ENCODE measurements at regions not wholly inside any gene's neighbourhood (a gene's known extent, or its start where the extent isn't known, plus 50 kb on each side); places are given as distances from the start of the nearest gene placed in this dataset.

DNA sequence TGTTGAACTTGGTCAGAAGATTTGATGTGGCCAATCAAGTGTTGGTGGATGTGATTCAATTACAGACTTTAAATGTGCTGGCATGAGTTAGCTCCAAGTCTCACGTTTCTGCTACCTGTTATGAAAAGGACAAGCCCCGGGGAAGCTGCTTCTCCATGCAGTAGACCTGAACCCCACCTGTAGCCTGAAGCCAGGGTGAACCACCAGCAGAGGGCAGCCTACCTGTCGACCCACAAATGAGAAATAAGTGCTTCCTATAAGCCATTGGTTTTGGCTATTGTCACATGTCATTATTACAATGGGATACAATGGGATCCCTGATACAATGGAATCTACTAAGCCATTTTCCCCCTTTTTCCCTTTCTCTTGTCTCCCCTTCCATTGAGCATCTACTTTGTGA lies 230.2 kb downstream of the PRDM2 start:
- H3K36me3 Mint-ChIP-seq (ENCODE audit: low read depth) = no peaks in the 10 kb centered on the region
- TF ChIP-seq CTCF (conservative IDR thresholded peaks at IDR 0.05) = peak; percentile 33
- no peaks in the 10 kb centered on the region for H3K9me3 Mint-ChIP-seq
- no peak for DNase-seq (ENCODE audit: low read depth, low spot score)
- peaks cover 4% of the 10 kb centered on the region for H3K4me1 Mint-ChIP-seq
- no peak overlapping the region for H3K27ac Mint-ChIP-seq (ENCODE audit: unreplicated experiment)
- no peak overlapping the region for H3K4me3 Mint-ChIP-seq
- H3K27me3 Mint-ChIP-seq (ENCODE audit: low read depth) = peaks cover 58% of the 10 kb centered on the region

DNA sequence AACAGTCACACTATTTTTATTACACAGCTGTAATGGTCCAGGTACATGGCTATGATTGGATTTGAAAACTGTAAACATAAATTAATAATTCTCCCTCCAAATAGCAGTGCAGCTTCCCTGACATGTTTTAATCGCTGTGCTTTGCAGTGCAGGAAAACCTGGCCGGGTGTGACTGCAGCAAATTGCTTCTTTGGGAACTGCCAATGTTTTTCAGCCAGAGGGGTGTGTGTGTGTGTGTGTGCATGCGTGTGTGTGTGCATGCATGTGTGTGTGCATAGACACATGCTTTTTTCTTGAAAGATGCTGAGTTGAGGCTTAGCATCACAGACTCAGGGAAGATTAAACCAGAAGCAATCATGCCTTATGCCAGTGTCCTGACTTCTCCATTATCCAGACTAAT lies 231.2 kb downstream of the PRDM2 start:
- H3K4me3 Mint-ChIP-seq = no peak overlapping the region
- H3K27me3 Mint-ChIP-seq (ENCODE audit: low read depth) = peaks cover 48% of the 10 kb centered on the region
- H3K27ac Mint-ChIP-seq (ENCODE audit: unreplicated experiment) = no peak overlapping the region
- no peaks in the 10 kb centered on the region for H3K36me3 Mint-ChIP-seq (ENCODE audit: low read depth)
- no peak for DNase-seq (ENCODE audit: low read depth, low spot score)
- TF ChIP-seq CTCF (conservative IDR thresholded peaks at IDR 0.05) = no peak
- H3K4me1 Mint-ChIP-seq = peaks cover 4% of the 10 kb centered on the region
- no peaks in the 10 kb centered on the region for H3K9me3 Mint-ChIP-seq

GRCh38 chr1:13935336-13935735 lies 235.3 kb downstream of the PRDM2 start:
- Mint-ChIP-seq H3K4me1 (no peaks in the 10 kb centered on the region), H3K9me3 (no peaks in the 10 kb centered on the region), H3K27me3 (ENCODE audit: low read depth) (peaks cover 19% of the 10 kb centered on the region), H3K36me3 (ENCODE audit: low read depth) (no peaks in the 10 kb centered on the region), H3K4me3 (no peak overlapping the region), H3K27ac (ENCODE audit: unreplicated experiment) (no peak overlapping the region)
- DNase-seq (ENCODE audit: low read depth, low spot score) = no peak
- TF ChIP-seq CTCF (conservative IDR thresholded peaks at IDR 0.05) = no peak

DNA sequence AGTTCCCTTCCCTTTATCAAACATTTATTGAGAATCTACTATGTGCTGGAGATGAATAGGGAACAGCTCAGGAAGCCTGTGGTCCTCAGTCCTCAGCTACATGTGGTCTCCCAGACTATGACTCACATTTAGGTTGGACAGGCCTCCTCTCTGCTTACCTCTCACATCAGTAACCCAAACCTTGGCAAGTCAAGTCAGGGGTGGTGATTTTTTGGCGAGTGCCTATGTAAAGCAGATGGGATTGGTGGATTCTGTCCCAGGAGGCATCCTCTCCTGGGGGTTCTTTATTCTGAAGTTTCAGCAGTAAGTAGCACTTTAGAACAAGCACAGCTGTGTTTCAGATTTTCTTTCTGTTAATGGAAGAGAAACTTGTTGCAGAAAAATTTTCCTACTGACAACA lies 241.3 kb downstream of the PRDM2 start:
- Mint-ChIP-seq H3K9me3 (peaks cover 6% of the 10 kb centered on the region), H3K27ac (ENCODE audit: unreplicated experiment) (no peak overlapping the region), H3K4me3 (no peak overlapping the region), H3K27me3 (ENCODE audit: low read depth) (peaks cover 20% of the 10 kb centered on the region), H3K4me1 (no peaks in the 10 kb centered on the region), H3K36me3 (ENCODE audit: low read depth) (no peaks in the 10 kb centered on the region)
- TF ChIP-seq CTCF (conservative IDR thresholded peaks at IDR 0.05) = no peak
- DNase-seq (ENCODE audit: low read depth, low spot score) = no peak

GRCh38 chr1:13943055-13943454 lies 243.1 kb downstream of the PRDM2 start:
- Mint-ChIP-seq H3K36me3 (ENCODE audit: low read depth) (no peaks in the 10 kb centered on the region), H3K27me3 (ENCODE audit: low read depth) (peaks cover 23% of the 10 kb centered on the region), H3K4me1 (no peaks in the 10 kb centered on the region), H3K4me3 (no peak overlapping the region), H3K27ac (ENCODE audit: unreplicated experiment) (no peak overlapping the region), H3K9me3 (peaks cover 6% of the 10 kb centered on the region)
- no peak for DNase-seq (ENCODE audit: low read depth, low spot score)
- TF ChIP-seq CTCF (conservative IDR thresholded peaks at IDR 0.05) = no peak

- peaks cover 6% of the 10 kb centered on the region for H3K9me3 Mint-ChIP-seq
- no peaks in the 10 kb centered on the region for H3K4me1 Mint-ChIP-seq
- no peak overlapping the region for H3K27ac Mint-ChIP-seq (ENCODE audit: unreplicated experiment)
- TF ChIP-seq CTCF (conservative IDR thresholded peaks at IDR 0.05) = no peak
- H3K4me3 Mint-ChIP-seq = no peak overlapping the region
- peaks cover 23% of the 10 kb centered on the region for H3K27me3 Mint-ChIP-seq (ENCODE audit: low read depth)
- no peaks in the 10 kb centered on the region for H3K36me3 Mint-ChIP-seq (ENCODE audit: low read depth)
- no peak for DNase-seq (ENCODE audit: low read depth, low spot score)
Observed at GRCh38 chr1:13945856-13946255, 245.9 kb downstream of the PRDM2 start.
